ENCODE measurements at regions not wholly inside any gene's neighbourhood (a gene's known extent, or its start where the extent isn't known, plus 50 kb on each side); places are given as distances from the start of the nearest gene placed in this dataset.

GRCh38 chr3:4234889-4235288 lies 68.3 kb upstream of the SETMAR start:
- Histone ChIP-seq H3K9me3 (no peaks in the 10 kb centered on the region), H3K4me1 (ENCODE audit: control insufficient read depth in 1 of 2, insufficient read depth in 2 of 2, low read depth in 1 of 2, low read length in 1 of 2) (no peaks in the 10 kb centered on the region), H2AFZ (ENCODE audit: low read depth) (no peak overlapping the region), H3K9me2 (no peaks in the 10 kb centered on the region), H3K79me2 (ENCODE audit: insufficient read depth) (no peaks in the 10 kb centered on the region), H3K4me2 (no peak overlapping the region), H3K9ac (no peak overlapping the region), H3F3A (replicated peaks; ENCODE audit: insufficient read depth) (no peaks in the 10 kb centered on the region), H3K27me3 (ENCODE audit: insufficient read depth) (no peaks in the 10 kb centered on the region), H3K4me3 (ENCODE audit: low read depth in 2 of 2, low read length in 1 of 2) (no peak overlapping the region), H3K27ac (ENCODE audit: low read depth in 2 of 2, low read length in 1 of 2) (no peak overlapping the region), H4K20me1 (ENCODE audit: insufficient read depth) (no peaks in the 10 kb centered on the region), H3K36me3 (replicated peaks in 1 of 2; ENCODE audit: control insufficient read depth in 1 of 2, insufficient read depth in 2 of 2, low read length in 1 of 2) (no peaks in the 10 kb centered on the region)
- TF ChIP-seq ZBTB33 (IDR thresholded peaks at IDR 0.05; ENCODE audit: borderline replicate concordance, low read depth), result no peak
- no peak for TF ChIP-seq NRF1 (IDR thresholded peaks at IDR 0.05; ENCODE audit: low read depth, low read length)
- TF ChIP-seq USF1 (IDR thresholded peaks at IDR 0.05; ENCODE audit: borderline replicate concordance, low read depth), result no peak
- TF ChIP-seq YY1 (IDR thresholded peaks at IDR 0.05; ENCODE audit: low read depth), result no peak
- TF ChIP-seq MXI1 (IDR thresholded peaks at IDR 0.05; ENCODE audit: low read depth, low read length), result no peak
- no peak for TF ChIP-seq TCF12 (IDR thresholded peaks at IDR 0.05)
- TF ChIP-seq NFIC (IDR thresholded peaks at IDR 0.05; ENCODE audit: borderline replicate concordance), result no peak
- TF ChIP-seq PBX3 (IDR thresholded peaks at IDR 0.05), result no peak
- TF ChIP-seq RCOR1 (IDR thresholded peaks at IDR 0.05; ENCODE audit: low read length), result no peak
- TF ChIP-seq CTCF (IDR thresholded peaks at IDR 0.05), result no peak
- no peak for TF ChIP-seq FOSL2 (IDR thresholded peaks at IDR 0.05; ENCODE audit: borderline replicate concordance, low read depth)
- no peak for TF ChIP-seq RAD21 (IDR thresholded peaks at IDR 0.05; ENCODE audit: low read length)
- no peak for TF ChIP-seq SIN3A (IDR thresholded peaks at IDR 0.05; ENCODE audit: borderline replicate concordance, low read depth, low read length)
- no peak for TF ChIP-seq GABPA (IDR thresholded peaks at IDR 0.05; ENCODE audit: low read depth)
- 8% methylated on average over 2 of the region's 2 CpGs for WGBS (ENCODE audit: low lambda C conversion rate)
- CTCF ChIA-PET, result no interaction called here
- no peak for DNase-seq
- POLR2A ChIA-PET, result no interaction called here
